Fibroblast of upper back skin (primary cell): ENCODE measurements at regions not wholly inside any gene's neighbourhood (a gene's known extent, or its start where the extent isn't known, plus 50 kb on each side); places are given as distances from the start of the nearest gene placed in this dataset.
"Not testable (repeated sequence)": the region's sequence is repeated elsewhere in the genome, so short reads cannot be mapped to it uniquely, and the experiment has no call there.

Experiments used
- DNase-seq: peaks from one replicate; pipeline ENCODE4 v3.0.0-alpha.2; 2013

GRCh38 chr3:96330795-96331194 is 483.6 kb upstream of the EPHA6 start:
- DNase-seq = no peak

- DNase-seq = peak; percentile 0
These were observed 483.1 kb upstream of the EPHA6 start for GRCh38 chr3:96331341-96331740.

GRCh38 chr3:96334779-96335178 is 479.6 kb upstream of the EPHA6 start:
- no peak for DNase-seq

GRCh38 chr3:96347289-96347688 is 467.1 kb upstream of the EPHA6 start:
- DNase-seq = no peak

DNA sequence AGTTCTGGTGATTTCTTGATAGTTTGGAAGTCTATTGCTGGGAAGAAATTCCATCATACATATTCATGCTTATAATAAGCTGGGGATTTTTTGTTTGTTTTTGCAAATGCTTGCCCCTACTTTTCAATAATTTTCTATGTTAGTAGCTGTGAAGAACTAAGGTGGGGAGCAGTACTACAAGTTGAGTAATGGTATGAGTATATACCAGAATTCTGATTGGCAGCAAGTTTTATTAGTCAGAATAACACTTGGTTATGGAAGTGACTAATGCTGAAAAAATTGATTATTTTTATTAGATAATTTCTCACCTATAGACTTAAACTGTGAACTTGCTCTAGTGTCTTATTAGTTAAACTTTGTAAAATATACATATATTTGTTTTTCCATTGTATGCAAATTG is 462.8 kb upstream of the EPHA6 start:
- DNase-seq = not testable (repeated sequence)

- no peak for DNase-seq
These were observed 460.3 kb upstream of the EPHA6 start for GRCh38 chr3:96354106-96354505.

DNA sequence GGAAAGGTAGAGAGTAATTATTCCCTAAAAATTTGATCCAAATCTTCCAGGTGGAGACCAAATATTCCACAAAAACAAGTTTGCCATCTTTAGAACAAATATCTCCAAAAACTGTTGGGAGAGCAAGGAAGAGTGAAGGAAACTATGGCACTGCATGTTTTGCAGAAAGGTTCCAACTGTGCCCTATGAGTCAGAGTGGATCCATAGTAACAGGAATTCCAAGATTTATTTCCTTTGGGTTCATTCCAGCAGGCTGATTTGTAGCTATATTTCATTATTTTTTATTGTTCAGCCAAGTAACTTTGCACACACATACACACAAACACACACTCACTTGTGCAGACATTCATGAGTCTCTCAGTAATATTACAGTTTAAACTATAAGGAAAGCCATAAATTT is 459.7 kb upstream of the EPHA6 start:
- DNase-seq = peak; percentile 0

DNA sequence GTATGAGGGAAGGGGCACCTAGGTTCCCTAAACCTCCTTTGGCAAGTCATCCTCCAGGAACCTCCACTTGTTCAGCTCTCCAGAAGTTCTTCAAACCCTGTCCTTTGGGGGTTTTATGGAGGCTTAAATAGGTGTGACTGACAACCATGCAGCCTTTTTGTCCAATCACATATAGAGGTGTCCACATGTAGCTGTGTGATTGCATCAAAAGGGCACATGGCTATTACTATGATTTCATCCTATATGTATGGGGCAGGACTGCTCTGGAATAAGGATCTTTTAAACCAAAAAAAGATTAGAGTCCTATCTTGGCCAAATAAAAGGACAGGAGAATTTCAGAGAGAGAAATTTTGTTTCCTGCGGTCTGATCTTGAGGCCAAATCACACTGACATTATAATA is 453.2 kb upstream of the EPHA6 start:
- DNase-seq = no peak

- DNase-seq = no peak
These were observed 443.8 kb upstream of the EPHA6 start for GRCh38 chr3:96370637-96371036.

GRCh38 chr3:96410006-96410730 is 404.2 kb upstream of the EPHA6 start:
- no peak for DNase-seq

DNA sequence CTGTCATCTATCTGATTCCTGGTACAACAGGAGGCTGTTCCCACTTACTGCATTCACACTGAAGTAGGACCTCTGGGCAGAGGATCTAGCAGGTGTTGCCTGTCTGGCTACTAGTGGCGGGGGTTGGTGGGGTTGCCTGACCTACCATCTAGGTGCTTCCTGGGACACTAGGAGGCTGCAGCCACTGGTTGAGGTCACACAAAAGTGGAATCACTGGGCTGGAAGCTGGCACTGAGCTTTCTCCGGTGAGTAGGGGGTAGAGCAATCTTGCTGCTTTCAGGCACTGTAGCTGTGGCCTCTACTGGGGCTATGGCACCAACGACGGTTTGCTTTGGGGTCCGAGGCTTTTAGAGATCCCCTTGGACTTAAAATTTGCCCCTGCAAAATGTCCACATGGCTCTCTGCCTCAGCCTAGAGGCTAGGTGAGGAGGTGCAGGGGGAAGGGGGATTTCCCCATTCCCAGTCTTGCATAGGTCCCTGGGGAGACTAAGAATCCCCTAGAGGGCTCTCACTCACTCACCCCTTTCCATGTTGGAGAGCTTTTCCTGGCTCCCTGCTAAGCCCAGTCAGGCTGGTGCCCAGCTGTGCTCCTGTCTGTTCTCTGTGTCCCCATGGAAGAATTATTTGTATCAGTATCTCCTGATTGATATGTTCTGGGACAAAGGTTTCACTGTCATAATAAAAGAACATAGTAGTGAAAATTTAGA is 397.7 kb upstream of the EPHA6 start:
- DNase-seq = no peak

GRCh38 chr3:96428097-96428496 is 386.3 kb upstream of the EPHA6 start:
- DNase-seq = no peak

DNA sequence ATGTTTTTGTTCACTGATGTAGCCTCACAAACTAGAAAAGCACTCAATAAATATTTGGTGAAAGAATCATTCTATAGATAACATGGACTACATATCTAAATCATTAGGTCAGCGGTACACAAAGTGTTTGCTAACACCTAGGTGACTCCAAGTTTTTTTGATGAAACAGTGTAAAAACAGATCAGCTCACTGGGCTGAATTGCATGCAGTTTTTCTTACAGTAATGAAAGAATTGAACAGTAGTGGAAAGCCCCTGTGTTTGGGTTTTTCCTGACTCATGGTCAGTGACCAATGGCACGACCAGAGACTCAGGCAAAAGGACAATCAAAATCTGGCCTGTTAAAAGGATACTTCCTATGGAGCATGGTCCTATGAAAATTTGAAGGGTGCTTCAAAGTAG is 384.3 kb upstream of the EPHA6 start:
- DNase-seq = no peak

DNA sequence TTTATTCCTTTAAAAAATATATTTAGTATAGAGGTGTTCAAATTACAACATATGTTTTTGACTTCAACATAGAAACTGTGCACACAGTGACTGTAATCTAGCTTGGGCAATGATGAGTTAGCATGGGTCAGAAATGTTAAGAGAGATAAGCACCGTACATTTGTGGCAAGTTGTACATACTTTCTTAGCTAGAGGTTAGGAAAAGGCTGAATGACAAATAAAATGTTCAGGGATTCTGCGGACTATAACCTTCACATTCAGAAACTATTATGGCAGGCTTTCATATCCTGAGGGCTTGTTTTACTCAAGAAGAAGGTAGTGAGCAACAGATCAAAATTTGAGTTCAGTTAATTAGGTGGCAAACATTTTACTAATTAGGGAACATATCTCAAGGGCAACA is 379.7 kb upstream of the EPHA6 start:
- no peak for DNase-seq

DNA sequence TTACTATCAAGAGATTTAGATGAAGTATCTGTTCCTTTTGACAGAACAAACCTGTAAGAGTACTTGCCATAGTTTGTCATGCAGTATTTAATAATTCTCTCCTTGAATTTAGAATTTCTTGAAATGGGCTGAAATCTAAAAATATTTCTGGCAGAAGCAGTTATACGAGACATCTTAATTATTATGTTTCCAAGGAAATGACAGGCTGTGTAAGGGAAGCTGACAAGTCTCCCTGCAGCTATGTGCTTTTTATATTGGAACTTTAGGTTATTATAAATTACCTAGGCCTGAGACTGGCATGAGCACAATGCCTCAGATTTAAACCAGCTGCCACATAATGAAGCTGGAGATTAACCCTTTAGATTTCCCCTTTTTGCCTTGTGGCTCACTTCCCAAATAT is 365.0 kb upstream of the EPHA6 start:
- DNase-seq = no peak

GRCh38 chr3:96449803-96450202 is 364.6 kb upstream of the EPHA6 start:
- DNase-seq = no peak

- DNase-seq = no peak
These were observed 363.7 kb upstream of the EPHA6 start for GRCh38 chr3:96450699-96451098.

- no peak for DNase-seq
These were observed 348.9 kb upstream of the EPHA6 start for GRCh38 chr3:96465521-96465920.

GRCh38 chr3:96466441-96466840 is 348.0 kb upstream of the EPHA6 start:
- DNase-seq = no peak

DNA sequence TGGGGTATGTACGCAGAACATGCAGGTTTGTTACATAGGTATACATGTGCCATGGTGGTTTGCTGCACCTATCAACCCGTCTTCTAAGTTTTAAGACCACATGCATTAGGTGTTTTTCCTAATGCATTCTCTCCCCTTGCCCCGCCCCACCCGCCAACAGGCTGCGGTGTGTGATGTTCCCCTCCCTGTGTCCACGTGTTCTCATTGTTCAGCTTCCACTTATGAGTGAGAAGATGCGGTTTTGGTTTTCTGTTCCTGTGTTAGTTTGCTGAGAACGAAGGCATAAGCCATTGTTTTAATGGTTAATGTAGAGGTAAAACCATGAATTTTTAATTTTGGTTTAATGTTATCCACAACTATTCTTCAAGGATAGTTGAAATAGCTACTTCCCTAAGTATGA is 346.8 kb upstream of the EPHA6 start:
- no peak for DNase-seq

DNA sequence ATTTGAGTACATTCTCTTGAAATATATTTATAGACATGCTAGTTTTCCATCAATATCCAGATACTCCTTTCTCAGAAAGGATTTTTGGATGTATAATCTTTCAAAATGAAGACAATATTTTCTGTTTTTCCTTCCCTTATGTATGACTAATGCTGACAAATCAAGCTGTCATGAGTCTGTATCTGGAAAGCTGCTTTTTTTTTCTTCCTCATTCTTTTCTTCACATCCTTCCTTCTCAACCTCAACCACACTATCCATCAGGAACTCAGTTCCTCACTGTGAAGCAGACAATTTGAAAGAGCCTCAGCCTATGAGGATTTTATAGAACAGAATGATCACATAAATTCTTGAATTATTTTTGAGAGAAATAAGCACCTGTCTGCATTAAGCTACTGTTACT is 335.9 kb upstream of the EPHA6 start:
- peak; percentile 3 for DNase-seq

DNA sequence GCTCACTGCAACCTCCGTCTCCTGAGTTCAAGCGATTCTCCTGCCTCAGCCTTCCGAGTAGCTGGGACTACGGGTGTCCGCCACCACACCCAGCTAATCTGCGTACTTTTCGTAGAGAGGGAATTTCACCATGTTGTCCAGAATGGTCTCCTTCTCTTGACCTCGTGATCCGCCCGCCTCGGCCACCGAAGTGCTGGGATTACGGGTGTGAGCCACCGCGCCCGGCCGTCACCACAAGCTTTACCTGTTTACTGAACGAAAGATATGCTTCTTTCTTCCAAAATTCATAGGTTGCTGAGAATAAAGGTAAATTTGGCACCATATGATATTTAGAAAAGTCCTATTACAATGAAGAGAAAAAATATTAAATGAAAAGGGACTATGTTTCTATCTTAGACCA is 333.5 kb upstream of the EPHA6 start:
- no peak for DNase-seq

DNA sequence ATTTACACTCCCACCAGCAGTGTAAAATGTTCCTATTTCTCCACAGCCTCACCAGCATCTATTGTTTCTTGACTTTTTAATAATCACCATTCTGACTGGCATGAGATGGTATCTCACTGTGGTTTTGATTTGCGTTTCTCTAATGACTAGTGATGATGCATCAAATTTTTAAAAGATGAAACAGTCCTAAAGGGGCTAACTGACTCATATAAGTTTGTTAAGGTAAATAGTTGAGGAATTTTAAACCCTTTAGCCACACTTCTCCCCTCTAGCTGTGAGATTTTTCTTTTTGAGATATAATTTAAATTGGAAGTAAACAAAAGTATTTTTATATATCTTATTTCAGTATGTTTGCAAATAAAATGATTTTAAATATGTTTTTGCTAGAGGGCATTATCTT is 331.2 kb upstream of the EPHA6 start:
- peak; percentile 16 for DNase-seq

DNA sequence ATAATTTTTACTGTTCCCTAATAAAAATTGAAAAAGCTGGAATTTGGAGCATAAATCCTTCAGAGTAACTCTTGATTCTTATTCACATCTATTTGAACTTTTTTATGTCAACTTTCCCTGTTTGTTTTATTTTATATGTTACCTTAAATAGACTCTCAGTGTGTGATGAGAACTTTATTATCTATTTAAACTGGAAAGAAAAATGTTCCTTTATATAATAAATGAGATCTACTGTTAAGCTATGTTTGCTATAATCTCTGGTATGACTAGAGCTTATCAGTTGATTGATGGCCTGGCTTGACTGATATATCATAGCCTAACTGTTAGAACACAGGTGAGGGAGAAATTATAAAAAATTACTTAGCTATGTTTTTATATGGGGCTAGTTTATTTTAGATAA is 330.6 kb upstream of the EPHA6 start:
- DNase-seq = no peak

DNA sequence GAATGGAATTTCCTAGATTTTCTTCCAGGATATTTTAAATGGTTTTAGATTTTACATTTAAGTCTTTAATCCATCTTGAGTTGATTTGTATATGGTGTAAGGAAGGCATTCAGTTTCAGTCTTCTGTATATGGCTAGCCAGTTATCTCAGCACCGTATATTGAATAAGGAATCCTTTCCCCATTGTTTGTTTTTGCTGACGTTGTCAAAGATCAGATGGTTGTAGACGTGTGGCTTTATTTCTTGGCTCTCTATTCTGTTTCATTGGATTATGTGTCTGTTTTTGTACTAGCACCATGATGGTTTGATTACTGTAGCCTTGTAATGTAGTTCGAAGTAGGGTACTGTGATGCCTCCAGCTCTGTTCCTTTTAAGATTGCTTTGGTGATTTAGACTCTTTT is 325.7 kb upstream of the EPHA6 start:
- DNase-seq = no peak
